Lung (tissue), 11 donors: ENCODE measurements at regions not wholly inside any gene's neighbourhood (a gene's known extent, or its start where the extent isn't known, plus 50 kb on each side); places are given as distances from the start of the nearest gene placed in this dataset.
"Not testable (repeated sequence)": the region's sequence is repeated elsewhere in the genome, so short reads cannot be mapped to it uniquely, and the experiment has no call there.

Experiments used
- ATAC-seq: fragments of 200-7000 bp; cut with Tn5 transposase; one replicate; pipeline ENCODE4 v1.9.1; 2020; ENCODE audit warnings: moderate number of reproducible peaks; ENCODE audit not compliant: insufficient read depth, low FRiP score
- DNase-seq, 3 donors: peaks; one replicate each; pipeline ENCODE4 v3.0.0-alpha.2; 2013 to 2017
- H3K27ac ChIP-seq, 2 donors: one replicate each; pipeline ENCODE4 v1.5.1; 2013; ENCODE audit warnings: mild to moderate bottlenecking in 2 of 2, moderate library complexity in 2 of 2, control low read depth in 1 of 2, inconsistent platforms in 1 of 2, low read depth in 1 of 2, low read length in 1 of 2
- H3K27me3 ChIP-seq, 3 donors: one replicate each; pipeline ENCODE4 v1.5.1; 2013; ENCODE audit warnings: low read length in 2 of 3; ENCODE audit not compliant: control insufficient read depth in 3 of 3, insufficient read depth in 3 of 3
- H3K36me3 ChIP-seq, 4 donors: one replicate each; pipeline ENCODE4 v1.5.1; 2013; ENCODE audit warnings: low read length in 4 of 4, mild to moderate bottlenecking in 1 of 4, moderate library complexity in 1 of 4; ENCODE audit not compliant: control insufficient read depth in 4 of 4, insufficient read depth in 4 of 4
- H3K4me1 ChIP-seq, 5 donors: one replicate each; pipeline ENCODE4 v1.5.1; 2013; ENCODE audit warnings: low read length in 5 of 5, mild to moderate bottlenecking in 2 of 5, moderate library complexity in 1 of 5; ENCODE audit not compliant: control insufficient read depth in 5 of 5, insufficient read depth in 5 of 5
- H3K4me3 ChIP-seq: one replicate; pipeline ENCODE4 v1.5.1; 2013; ENCODE audit warnings: mild to moderate bottlenecking, control low read depth, moderate library complexity
- H3K9ac ChIP-seq, 2 donors: one replicate each; pipeline ENCODE4 v1.5.1; 2013; ENCODE audit warnings: low read length in 2 of 2, control low read depth in 1 of 2; ENCODE audit not compliant: insufficient read depth in 1 of 2
- H3K9me3 ChIP-seq, 4 donors: one replicate each; pipeline ENCODE4 v1.5.1; 2013; ENCODE audit warnings: low read length in 3 of 4, mild to moderate bottlenecking in 1 of 4, moderate library complexity in 1 of 4; ENCODE audit not compliant: control insufficient read depth in 4 of 4, insufficient read depth in 3 of 4
- CTCF ChIP-seq: IDR thresholded peaks from 2 replicates; pipeline ENCODE4 v1.5.1; 2012; ENCODE audit warnings: mild to moderate bottlenecking; ENCODE audit errors: control extremely low read depth, extremely low read depth
- WGBS, 2 donors: extraction: QIAGEN DNeasy Blood & Tissue Kit; methylation state at CpG; one replicate each; pipeline ENCODE4 v1.1.7; 2013; 5-methylcytosine and 5-hydroxymethylcytosine counted together
- donor health status: control.
- donor health status: control.
- donor health status: Bipolar disorder and iron deficiency.
- donor health status: healthy.
- donor health status: DM: yes; HTN: yes; CAD: no.

- WGBS, 2 donors, result 92 to 98% methylated on average over 2 of the region's 2 CpGs
- H3K9me3 ChIP-seq, result no peaks in the 10 kb centered on the region
- no peak overlapping the region for H3K9ac ChIP-seq
- H3K4me3 ChIP-seq, result no peak overlapping the region
- ATAC-seq, result no peak
- no peak overlapping the region for H3K27ac ChIP-seq
- peaks cover 0 to 4% (median 0%) of the 10 kb centered on the region in 5 donors for H3K4me1 ChIP-seq
- H3K27me3 ChIP-seq, result no peaks in the 10 kb centered on the region
- no peak for DNase-seq
- peaks cover 10 to 19% (median 13%) of the 10 kb centered on the region in 4 donors for H3K36me3 ChIP-seq
- TF ChIP-seq CTCF, result no peak
Measured at GRCh38 chr9:94449486-94449885, 105.4 kb upstream of the PCAT7 start.

GRCh38 chr9:94464790-94465189, 90.1 kb upstream of the PCAT7 start:
- TF ChIP-seq CTCF, result no peak
- no peak overlapping the region for H3K27ac ChIP-seq
- peaks cover 0 to 17% (median 4%) of the 10 kb centered on the region in 4 donors for H3K9me3 ChIP-seq
- no peak overlapping the region for H3K9ac ChIP-seq
- DNase-seq, result no peak
- no peaks in the 10 kb centered on the region for H3K4me1 ChIP-seq
- H3K27me3 ChIP-seq, result no peaks in the 10 kb centered on the region
- 80 to 86% methylated on average over 2 of the region's 2 CpGs for WGBS, 2 donors
- ATAC-seq, result no peak
- no peak overlapping the region for H3K4me3 ChIP-seq
- peaks cover 9 to 17% (median 13%) of the 10 kb centered on the region in 4 donors for H3K36me3 ChIP-seq

- H3K9me3 ChIP-seq, H3K27ac ChIP-seq, DNase-seq, H3K4me1 ChIP-seq, H3K27me3 ChIP-seq, H3K36me3 ChIP-seq, H3K4me3 ChIP-seq, H3K9ac ChIP-seq, ATAC-seq: not testable (repeated sequence)
- 85 to 86% methylated on average over 4 of the region's 4 CpGs for WGBS, 2 donors
Measured at GRCh38 chr9:94472063-94472462, 82.8 kb upstream of the PCAT7 start.

- Histone ChIP-seq H3K36me3 (no peaks in the 10 kb centered on the region), H3K27me3 (no peaks in the 10 kb centered on the region), H3K4me1 (no peaks in the 10 kb centered on the region), H3K9ac (no peak overlapping the region), H3K27ac (no peak overlapping the region), H3K4me3 (no peak overlapping the region), H3K9me3 (peaks cover 0 to 3% (median 1%) of the 10 kb centered on the region in 4 donors)
- TF ChIP-seq CTCF, result no peak
- DNase-seq (no peak), ATAC-seq (no peak)
- WGBS, 2 donors, result 87 to 98% methylated on average over 4 of the region's 4 CpGs
Measured at GRCh38 chr9:94472806-94473360, 82.0 kb upstream of the PCAT7 start.
